ENCODE measurements at regions not wholly inside any gene's neighbourhood (a gene's known extent, or its start where the extent isn't known, plus 50 kb on each side); places are given as distances from the start of the nearest gene placed in this dataset.
A peak's percentile ranks its signal among the peaks of the same experiment; 100 is the strongest.

GRCh38 chr18:73829146-73829545, 318.5 kb downstream of the FBXO15 start:
- no peak for DNase-seq (ENCODE audit: extremely low read depth in 1 of 11, low read depth in 9 of 11, low spot score in 4 of 11)

DNA sequence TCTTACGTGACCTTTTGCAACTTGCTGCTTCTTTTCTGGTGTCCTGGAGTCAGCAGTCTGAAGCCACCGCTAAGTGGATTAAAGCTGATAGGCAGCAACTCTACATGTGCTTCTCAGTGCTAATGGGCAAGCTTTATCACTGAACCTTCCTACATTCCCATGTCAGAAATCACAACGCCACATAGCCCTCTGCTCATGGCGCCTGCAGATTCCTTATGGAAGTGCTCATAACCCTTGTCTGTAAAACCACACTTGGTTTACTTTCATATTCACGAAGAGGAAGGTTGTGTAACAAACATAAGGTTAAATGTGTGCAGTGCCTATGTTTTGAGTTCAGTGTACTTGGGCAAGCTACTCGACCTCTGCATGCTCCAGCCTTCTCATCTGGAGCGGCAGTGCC, 319.8 kb downstream of the FBXO15 start:
- DNase-seq (ENCODE audit: extremely low read depth in 1 of 11, low read depth in 9 of 11, low spot score in 4 of 11): no peak

GRCh38 chr18:73826098-73826497, 321.5 kb downstream of the FBXO15 start:
- no peak for DNase-seq (ENCODE audit: extremely low read depth in 1 of 11, low read depth in 9 of 11, low spot score in 4 of 11)

DNA sequence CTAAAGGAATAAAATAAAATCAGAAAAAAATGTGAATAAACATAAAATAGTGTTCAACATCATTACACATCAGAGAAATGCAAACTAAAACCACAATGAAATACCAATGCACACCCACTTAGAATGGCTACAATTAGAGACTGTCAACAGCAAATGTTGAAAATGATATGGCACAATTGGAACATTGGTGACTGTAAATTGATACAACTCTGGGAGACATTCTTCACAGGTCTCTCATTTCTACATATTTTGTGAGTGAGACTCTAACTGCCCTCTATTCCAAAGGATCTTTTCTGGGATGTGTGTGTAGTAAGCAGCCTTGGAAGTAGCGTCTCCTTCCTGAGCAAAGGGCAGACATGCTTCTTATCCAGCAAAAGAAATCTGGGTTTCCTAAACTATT, 323.0 kb downstream of the FBXO15 start:
- no peak for DNase-seq (ENCODE audit: extremely low read depth in 1 of 11, low read depth in 9 of 11, low spot score in 4 of 11)

GRCh38 chr18:73812423-73812822, 335.2 kb downstream of the FBXO15 start:
- DNase-seq (ENCODE audit: extremely low read depth in 1 of 11, low read depth in 9 of 11, low spot score in 4 of 11): no peak

DNA sequence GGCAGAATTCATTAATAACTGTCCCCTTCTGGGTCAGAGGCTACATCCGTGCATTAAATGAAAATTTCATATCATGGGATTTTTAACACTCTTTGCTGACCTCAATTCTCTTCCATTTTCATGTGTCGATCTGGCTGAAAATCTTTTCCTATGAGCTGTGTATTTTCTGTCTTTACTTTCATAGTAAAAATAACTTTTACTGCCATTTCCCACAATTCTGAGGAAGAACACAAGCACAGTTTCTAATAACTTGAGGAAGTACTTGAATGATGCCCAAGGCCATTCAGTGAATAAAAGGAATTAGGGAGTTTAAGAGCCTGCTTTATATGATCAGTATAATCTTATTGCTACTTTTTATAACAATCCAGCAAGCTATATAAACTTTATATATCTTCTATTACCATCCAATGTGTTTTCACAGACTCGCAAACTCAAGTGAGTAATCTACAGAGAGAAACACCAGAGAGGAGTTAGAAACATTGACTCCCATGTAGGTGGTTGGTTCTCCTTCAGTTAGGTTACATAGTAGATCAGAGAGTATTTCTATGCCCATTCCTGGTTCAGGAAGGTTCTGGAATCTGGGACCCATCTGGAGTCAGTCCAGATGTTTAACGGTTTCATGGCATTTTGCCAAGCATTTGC, 340.0 kb downstream of the FBXO15 start:
- no peak for DNase-seq (ENCODE audit: extremely low read depth in 1 of 11, low read depth in 9 of 11, low spot score in 4 of 11)

GRCh38 chr18:73805991-73806390, 341.6 kb downstream of the FBXO15 start:
- DNase-seq (ENCODE audit: extremely low read depth in 1 of 11, low read depth in 9 of 11, low spot score in 4 of 11): no peak

GRCh38 chr18:73797419-73797818, 350.2 kb downstream of the FBXO15 start:
- DNase-seq (ENCODE audit: extremely low read depth in 1 of 11, low read depth in 9 of 11, low spot score in 4 of 11): no peak

DNA sequence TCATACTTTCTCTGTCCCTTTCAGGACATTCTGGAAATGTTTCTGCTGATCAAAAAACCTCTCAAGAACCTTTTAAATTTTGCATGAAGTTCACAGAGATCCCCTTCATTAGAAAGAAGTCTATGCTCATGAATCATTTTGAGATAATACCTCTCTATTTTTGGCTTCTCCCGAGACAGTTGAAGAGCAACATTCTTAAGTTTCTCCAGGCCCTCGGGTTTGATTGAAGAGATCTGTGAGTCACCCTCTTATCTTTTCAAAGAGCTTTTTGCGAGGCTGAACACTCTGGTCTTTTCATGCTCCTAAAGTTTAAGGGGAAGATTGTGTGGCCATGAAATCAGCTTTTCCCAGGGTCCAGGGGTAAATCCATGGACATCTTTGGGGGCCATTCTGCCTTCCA, 354.2 kb downstream of the FBXO15 start:
- no peak for DNase-seq (ENCODE audit: extremely low read depth in 1 of 11, low read depth in 9 of 11, low spot score in 4 of 11)

DNA sequence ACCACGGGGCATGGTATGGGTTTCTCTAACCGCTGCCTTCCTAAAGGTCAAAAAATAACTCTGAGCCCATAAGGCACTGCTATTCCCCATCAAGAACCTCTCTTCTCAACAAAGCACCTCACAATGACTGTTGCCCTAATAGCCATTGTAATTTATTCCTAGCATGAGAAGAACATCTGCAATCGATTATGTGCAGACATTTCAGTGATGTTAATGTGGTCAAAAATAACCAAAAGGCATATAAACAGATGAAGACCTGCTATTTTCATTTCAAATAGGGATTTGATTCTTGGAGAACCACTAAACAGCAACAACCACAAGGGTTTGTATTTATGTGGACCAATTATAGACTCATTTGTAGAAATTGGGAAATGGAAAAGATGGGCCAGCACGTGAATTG, 356.6 kb downstream of the FBXO15 start:
- no peak for DNase-seq (ENCODE audit: extremely low read depth in 1 of 11, low read depth in 9 of 11, low spot score in 4 of 11)

DNA sequence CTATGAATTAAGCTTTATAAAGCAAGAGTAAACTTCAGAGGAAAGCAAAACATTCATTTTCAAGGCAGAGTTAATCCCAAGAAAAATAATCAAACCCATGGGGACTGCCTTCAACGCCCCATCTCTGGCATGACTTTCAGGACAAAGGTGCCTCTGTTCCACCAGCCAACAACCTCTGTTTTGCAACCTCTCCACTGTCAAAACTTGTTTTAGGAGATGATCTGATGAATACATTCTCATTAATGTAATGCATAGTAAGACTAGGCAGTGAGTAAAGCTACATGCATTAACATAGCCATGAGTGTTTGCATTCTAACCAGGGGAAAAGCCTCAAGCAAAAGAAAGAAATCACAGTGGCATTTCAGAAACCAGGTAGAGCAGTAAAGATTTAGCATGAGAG, 357.0 kb downstream of the FBXO15 start:
- no peak for DNase-seq (ENCODE audit: extremely low read depth in 1 of 11, low read depth in 9 of 11, low spot score in 4 of 11)

DNA sequence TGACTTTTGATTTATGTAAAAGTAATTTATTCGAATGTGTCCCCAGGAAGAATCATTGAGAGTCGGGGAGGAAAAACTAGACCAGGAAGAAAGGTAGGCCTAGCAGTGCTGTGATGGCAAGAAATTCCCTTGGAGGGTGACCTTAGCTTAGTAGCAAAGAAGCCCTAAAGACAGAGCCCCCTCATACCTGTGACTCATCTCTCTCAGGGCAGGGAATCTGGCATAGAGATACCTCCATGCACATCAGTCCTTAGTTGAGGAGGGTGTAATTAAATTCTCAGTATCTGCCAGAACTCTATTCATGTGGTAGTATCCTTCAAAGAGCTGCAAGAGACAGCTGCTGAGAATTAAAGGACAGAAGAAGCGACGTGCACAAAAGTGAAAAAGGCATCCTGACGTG, 360.3 kb downstream of the FBXO15 start:
- no peak for DNase-seq (ENCODE audit: extremely low read depth in 1 of 11, low read depth in 9 of 11, low spot score in 4 of 11)

- no peak for DNase-seq (ENCODE audit: extremely low read depth in 1 of 11, low read depth in 9 of 11, low spot score in 4 of 11)
These were observed 362.3 kb downstream of the FBXO15 start for GRCh38 chr18:73785300-73785699.

DNA sequence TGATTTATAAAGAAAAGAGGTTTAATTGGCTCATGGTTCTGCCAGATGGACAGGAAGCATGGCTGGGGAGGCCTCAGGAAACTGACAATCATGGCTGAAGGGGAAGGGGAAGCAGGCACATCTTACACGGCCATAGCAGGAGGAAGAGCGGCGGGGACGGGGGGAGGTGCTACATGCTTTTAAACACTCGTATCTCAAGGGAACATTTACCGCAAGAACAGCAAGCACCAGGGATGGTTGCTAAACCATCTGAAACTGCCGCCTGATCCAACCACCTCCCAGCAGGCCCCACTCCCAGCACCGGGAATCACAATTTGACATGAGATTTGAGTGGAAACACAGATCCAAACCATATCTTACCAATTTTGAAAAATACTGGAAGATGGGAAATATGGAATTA, 362.8 kb downstream of the FBXO15 start:
- no peak for DNase-seq (ENCODE audit: extremely low read depth in 1 of 11, low read depth in 9 of 11, low spot score in 4 of 11)

DNA sequence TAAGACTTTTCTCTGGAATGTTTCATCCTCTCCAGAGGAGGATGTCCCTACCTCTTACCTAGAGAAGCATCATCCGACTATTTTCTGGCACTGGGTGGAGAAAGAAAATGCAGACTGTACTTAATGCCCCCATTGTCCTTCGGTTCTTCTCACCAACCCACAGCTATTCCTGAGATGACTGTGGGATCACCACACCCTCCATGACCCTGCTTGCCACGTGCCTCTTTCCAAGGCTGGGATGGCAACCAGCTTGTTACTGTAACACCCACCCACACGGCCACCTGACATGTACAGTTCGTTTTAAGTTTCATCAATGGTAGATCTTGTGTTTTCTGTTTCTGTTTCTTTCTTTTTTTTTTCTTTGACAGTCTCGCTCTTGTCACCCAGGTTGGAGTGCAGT, 365.2 kb downstream of the FBXO15 start:
- no peak for DNase-seq (ENCODE audit: extremely low read depth in 1 of 11, low read depth in 9 of 11, low spot score in 4 of 11)

DNA sequence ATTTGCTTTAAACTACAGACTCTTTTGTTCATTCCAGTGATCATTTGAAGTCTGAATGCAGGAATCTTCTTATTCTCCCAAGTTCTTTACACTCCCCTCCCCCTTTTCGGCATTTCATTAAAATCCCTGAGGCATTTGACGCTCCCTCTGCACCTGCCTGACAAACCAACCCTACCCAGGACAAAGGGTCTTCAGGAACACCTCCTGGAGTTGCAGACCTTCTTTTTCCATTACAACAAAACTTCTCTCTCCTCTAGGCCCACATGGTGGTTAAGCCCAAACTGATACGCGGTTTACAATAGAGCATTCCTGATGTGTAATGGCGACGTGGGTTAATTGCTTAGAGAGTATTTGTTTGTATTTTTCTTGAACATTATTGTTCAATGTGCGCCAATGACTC, 367.4 kb downstream of the FBXO15 start:
- DNase-seq (ENCODE audit: extremely low read depth in 1 of 11, low read depth in 9 of 11, low spot score in 4 of 11): no peak

DNA sequence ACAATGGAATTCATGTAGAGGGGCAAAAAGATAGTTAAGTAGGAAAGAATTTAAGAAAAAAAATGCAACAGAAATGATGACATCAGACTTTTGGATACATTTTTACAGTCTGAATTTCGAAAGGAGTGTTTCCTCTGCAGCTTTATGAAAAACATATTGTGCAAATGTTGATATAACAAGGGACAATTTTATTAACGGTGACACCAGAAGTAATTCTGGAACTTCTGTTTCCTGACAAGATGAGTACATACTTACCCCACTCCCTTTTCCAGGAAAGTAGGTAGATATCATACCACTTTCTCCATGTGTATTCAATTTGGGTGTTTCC, 369.6 kb downstream of the FBXO15 start:
- no peak for DNase-seq (ENCODE audit: extremely low read depth in 1 of 11, low read depth in 9 of 11, low spot score in 4 of 11)

GRCh38 chr18:73777356-73778031, 370.1 kb downstream of the FBXO15 start:
- DNase-seq (ENCODE audit: extremely low read depth in 1 of 11, low read depth in 9 of 11, low spot score in 4 of 11): no peak

- peak; percentile 27 to 75 (median 47) for DNase-seq (ENCODE audit: extremely low read depth in 1 of 11, low read depth in 9 of 11, low spot score in 4 of 11)
These were observed 372.7 kb downstream of the FBXO15 start for GRCh38 chr18:73774811-73775509.

- DNase-seq (ENCODE audit: extremely low read depth in 1 of 11, low read depth in 9 of 11, low spot score in 4 of 11): no peak
These were observed 379.6 kb downstream of the FBXO15 start for GRCh38 chr18:73768043-73768442.

Data from renal cortex interstitium (tissue), 11 donors.